ENCODE measurements at regions not wholly inside any gene's neighbourhood (a gene's known extent, or its start where the extent isn't known, plus 50 kb on each side); places are given as distances from the start of the nearest gene placed in this dataset.

GRCh38 chr21:19781881-19782652 lies 1216.1 kb upstream of the NCAM2 start:
- TF ChIP-seq, protein P1, sequence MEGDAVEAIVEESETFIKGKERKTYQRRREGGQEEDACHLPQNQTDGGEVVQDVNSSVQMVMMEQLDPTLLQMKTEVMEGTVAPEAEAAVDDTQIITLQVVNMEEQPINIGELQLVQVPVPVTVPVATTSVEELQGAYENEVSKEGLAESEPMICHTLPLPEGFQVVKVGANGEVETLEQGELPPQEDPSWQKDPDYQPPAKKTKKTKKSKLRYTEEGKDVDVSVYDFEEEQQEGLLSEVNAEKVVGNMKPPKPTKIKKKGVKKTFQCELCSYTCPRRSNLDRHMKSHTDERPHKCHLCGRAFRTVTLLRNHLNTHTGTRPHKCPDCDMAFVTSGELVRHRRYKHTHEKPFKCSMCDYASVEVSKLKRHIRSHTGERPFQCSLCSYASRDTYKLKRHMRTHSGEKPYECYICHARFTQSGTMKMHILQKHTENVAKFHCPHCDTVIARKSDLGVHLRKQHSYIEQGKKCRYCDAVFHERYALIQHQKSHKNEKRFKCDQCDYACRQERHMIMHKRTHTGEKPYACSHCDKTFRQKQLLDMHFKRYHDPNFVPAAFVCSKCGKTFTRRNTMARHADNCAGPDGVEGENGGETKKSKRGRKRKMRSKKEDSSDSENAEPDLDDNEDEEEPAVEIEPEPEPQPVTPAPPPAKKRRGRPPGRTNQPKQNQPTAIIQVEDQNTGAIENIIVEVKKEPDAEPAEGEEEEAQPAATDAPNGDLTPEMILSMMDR (conservative IDR thresholded peaks at IDR 0.05): no peak
- no peak for TF ChIP-seq ZFX (IDR thresholded peaks at IDR 0.05)
